Body of pancreas (tissue), 4 donors: ENCODE measurements at regions not wholly inside any gene's neighbourhood (a gene's known extent, or its start where the extent isn't known, plus 50 kb on each side); places are given as distances from the start of the nearest gene placed in this dataset.
A peak's percentile ranks its signal among the peaks of the same experiment; 100 is the strongest.
"Not testable (repeated sequence)": the region's sequence is repeated elsewhere in the genome, so short reads cannot be mapped to it uniquely, and the experiment has no call there.

ENCODE experiments used
- ATAC-seq: fragments of 150-250 bp; one replicate; pipeline ENCODE4 v1.9.1; 2016
- DNase-seq, 4 donors: peaks; one replicate each; pipeline ENCODE4 v3.0.0-alpha.2; 2019
- H3K27ac ChIP-seq, 4 donors: fragments of 200-600 bp; sonication (generic); 1 replicate in 3 of 4; 2 replicates in 1 of 4; pipeline versions ENCODE4 v1.5.1 to v1.6.1; 2016 to 2019; ENCODE audit warnings: mild to moderate bottlenecking in 1 of 4, mixed read lengths in 1 of 4, moderate library complexity in 1 of 4
- H3K27me3 ChIP-seq, 2 donors: fragments of 200-600 bp; sonication (generic); one replicate each; pipeline ENCODE4 v1.6.0; 2016; ENCODE audit warnings: mild to moderate bottlenecking in 1 of 2
- H3K36me3 ChIP-seq, 2 donors: fragments of 200-600 bp; sonication (generic); replicated peaks in 1 of 2; 2 replicates each; pipeline ENCODE4 v1.5.1; 2016; ENCODE audit warnings: low read depth in 2 of 2; ENCODE audit not compliant: insufficient read depth in 1 of 2
- H3K4me1 ChIP-seq: fragments of 200-600 bp; sonication (generic); one replicate; pipeline ENCODE4 v1.6.0; 2016
- H3K4me3 ChIP-seq, 2 donors: fragments of 200-600 bp; sonication (generic); 1 replicate in 1 of 2; 2 replicates in 1 of 2; pipeline ENCODE4 v1.5.1; 2016 to 2019
- H3K9me3 ChIP-seq, 3 donors: fragments of 200-600 bp; sonication (generic); 1 replicate in 2 of 3; 2 replicates in 1 of 3; pipeline ENCODE4 v1.5.1; 2016
- POLR2A ChIP-seq, 3 donors: fragments of 450-650 bp; IDR thresholded peaks; one replicate each; pipeline ENCODE4 v1.6.1; 2016; ENCODE audit warnings: antibody characterized with exemption in 3 of 3, mild to moderate bottlenecking in 2 of 3
- WGBS, 2 donors: methylation state at CpG; one replicate each; pipeline ENCODE4 v1.1.5; 2017; 5-methylcytosine and 5-hydroxymethylcytosine counted together
- intact Hi-C: fragments of 100-400 bp; cut with DNase I; formaldehyde crosslinking; loops from one replicate; pipeline ENCODE4 v1.15.1; 2023
- TF ChIP-seq, protein P1 (sequence below), 7 experiments: fragments of 450-650 bp in 4 of 7; fragments of 200-600 bp in 3 of 7; sonication (generic) in 3 of 7; IDR thresholded peaks; one replicate each; pipeline ENCODE4 v1.5.1; 2016 to 2019; ENCODE audit warnings: antibody characterized with exemption in 7 of 7

DNA sequence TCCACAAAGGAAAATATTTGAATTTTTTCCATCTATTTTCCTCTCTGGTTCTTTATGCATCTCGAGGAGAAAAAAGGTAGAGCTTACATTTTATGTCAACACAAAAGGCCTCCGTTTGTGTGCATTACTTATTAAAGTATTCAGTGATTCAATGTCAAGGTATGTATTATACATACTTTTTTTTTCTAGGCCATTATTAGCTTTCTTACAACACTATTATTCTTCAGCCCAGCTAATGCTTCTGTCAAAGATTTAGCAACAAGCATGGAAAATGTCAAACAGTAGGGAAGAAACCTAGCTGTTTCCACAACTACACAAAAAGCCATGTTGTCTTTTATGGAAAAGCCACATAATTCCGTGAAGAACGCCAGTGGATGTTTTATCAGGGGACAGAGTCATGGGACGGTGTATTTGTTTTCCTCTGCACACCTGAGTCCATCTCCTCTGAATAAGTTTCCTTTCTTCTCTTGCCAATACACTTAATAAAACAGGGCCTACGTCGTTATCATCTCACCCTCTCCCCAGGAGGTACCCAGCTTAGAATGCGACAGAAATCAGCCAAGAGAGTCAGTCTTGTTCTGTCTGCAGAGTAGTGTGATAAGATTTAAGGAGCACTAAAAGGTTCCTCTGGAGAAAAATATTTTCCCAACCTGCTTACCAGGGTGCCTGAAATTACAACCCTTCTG lies 209.7 kb upstream of the AUTS2 start:
- ATAC-seq (no peak), DNase-seq (no peak)
- TF ChIP-seq, protein P1, sequence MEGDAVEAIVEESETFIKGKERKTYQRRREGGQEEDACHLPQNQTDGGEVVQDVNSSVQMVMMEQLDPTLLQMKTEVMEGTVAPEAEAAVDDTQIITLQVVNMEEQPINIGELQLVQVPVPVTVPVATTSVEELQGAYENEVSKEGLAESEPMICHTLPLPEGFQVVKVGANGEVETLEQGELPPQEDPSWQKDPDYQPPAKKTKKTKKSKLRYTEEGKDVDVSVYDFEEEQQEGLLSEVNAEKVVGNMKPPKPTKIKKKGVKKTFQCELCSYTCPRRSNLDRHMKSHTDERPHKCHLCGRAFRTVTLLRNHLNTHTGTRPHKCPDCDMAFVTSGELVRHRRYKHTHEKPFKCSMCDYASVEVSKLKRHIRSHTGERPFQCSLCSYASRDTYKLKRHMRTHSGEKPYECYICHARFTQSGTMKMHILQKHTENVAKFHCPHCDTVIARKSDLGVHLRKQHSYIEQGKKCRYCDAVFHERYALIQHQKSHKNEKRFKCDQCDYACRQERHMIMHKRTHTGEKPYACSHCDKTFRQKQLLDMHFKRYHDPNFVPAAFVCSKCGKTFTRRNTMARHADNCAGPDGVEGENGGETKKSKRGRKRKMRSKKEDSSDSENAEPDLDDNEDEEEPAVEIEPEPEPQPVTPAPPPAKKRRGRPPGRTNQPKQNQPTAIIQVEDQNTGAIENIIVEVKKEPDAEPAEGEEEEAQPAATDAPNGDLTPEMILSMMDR (IDR thresholded peaks at IDR 0.05): no peak
- TF ChIP-seq POLR2A (IDR thresholded peaks at IDR 0.05): no peak
- 48 to 55% methylated on average over 8 of the region's 8 CpGs for WGBS, 2 donors
- Histone ChIP-seq H3K27me3 (no peaks in the 10 kb centered on the region), H3K36me3 (no peaks in the 10 kb centered on the region), H3K4me3 (no peak overlapping the region), H3K9me3 (no peaks in the 10 kb centered on the region), H3K27ac (no peak overlapping the region), H3K4me1 (no peaks in the 10 kb centered on the region)
- intact Hi-C loops: no loop called here

DNA sequence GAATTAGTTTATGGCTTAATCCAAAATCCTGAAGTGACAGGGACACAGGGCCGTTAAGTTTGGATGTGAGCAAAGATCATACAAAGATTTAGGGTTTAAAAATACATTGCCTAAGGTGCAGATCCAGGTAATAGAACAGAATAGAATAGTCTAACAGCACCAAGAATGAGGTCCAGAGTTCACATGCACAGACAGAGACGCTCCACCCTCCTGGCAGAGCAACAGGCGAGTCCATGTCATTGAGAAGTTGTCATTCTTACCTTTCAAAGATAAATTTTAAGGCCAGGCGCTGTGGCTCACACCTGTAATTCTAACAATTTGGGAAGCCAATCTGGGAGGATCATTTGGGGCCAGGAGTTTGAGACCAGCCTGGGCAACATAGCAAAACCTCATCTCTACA lies 209.1 kb upstream of the AUTS2 start:
- no peak overlapping the region for H3K4me3 ChIP-seq
- DNase-seq (no peak), ATAC-seq (no peak)
- no peak overlapping the region for H3K27ac ChIP-seq
- no peaks in the 10 kb centered on the region for H3K36me3 ChIP-seq
- no peaks in the 10 kb centered on the region for H3K9me3 ChIP-seq
- intact Hi-C loops: no loop called here
- 36 to 63% methylated on average over 2 to 4 of the region's 4 CpGs for WGBS, 2 donors
- no peak for TF ChIP-seq POLR2A (IDR thresholded peaks at IDR 0.05)
- TF ChIP-seq, protein P1 (IDR thresholded peaks at IDR 0.05): no peak
- H3K4me1 ChIP-seq: no peaks in the 10 kb centered on the region
- no peaks in the 10 kb centered on the region for H3K27me3 ChIP-seq

DNA sequence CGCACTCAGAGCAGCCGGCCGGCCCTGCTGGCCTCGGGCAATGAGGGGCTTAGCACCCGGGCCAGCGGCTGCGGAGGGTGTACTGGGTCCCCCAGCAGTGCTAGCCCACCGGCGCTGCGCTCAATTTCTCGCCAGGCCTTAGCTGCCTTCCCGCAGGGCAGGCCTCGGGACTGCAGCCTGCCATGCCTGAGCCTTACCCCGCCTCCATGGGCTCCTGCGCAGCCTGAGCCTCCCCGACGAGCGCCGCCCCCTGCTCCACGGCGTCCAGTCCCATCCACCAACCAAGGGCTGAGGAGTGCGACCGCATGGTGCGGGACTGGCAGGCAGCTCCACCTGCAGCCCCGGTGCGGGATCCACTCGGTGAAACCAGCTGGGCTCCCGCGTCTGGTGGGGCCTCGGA lies 204.4 kb upstream of the AUTS2 start:
- 87 to 88% methylated on average over 23 to 30 of the region's 30 CpGs for WGBS, 2 donors

DNA sequence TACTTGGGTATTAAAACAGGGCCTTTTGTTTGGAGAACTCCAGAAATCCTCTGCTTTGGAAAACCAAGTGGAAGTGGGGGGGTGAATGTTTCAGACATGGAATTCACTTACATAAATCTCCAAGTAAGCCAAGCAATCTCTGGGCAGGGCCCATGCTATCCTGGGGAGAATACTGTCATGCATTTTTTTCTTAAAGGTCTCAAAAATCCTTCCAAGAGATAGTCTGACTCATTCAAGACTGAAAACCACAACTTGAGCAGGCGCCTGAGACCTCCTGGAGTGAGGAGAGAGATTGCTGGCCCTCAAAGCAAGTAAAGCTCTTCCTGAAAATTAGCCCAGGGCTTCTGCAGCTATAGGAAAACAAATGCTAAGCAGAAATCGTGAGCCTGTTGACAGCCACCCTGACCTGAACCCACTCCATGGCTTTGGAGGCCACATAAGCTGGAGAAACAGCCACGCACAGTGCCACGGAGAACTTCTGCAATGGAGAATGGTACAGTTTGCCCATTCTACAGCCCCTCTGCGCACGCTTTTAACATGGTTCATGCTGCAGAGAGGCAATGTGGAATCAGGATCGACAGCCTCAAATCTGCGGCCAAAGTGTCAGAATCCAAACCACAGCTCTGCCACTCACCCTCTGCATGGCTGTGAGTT lies 203.1 kb upstream of the AUTS2 start:
- peak in 2 of 4 donors; percentile 10 to 20 for DNase-seq
- H3K27me3 ChIP-seq: no peaks in the 10 kb centered on the region
- 79 to 84% methylated on average over 8 of the region's 8 CpGs for WGBS, 2 donors

More for the DNA sequence above, 204.4 kb upstream of the AUTS2 start:
- intact Hi-C loops, H3K36me3 ChIP-seq, H3K9me3 ChIP-seq, H3K27me3 ChIP-seq, H3K4me3 ChIP-seq, ATAC-seq, H3K4me1 ChIP-seq, DNase-seq, H3K27ac ChIP-seq: not testable (repeated sequence)

DNA sequence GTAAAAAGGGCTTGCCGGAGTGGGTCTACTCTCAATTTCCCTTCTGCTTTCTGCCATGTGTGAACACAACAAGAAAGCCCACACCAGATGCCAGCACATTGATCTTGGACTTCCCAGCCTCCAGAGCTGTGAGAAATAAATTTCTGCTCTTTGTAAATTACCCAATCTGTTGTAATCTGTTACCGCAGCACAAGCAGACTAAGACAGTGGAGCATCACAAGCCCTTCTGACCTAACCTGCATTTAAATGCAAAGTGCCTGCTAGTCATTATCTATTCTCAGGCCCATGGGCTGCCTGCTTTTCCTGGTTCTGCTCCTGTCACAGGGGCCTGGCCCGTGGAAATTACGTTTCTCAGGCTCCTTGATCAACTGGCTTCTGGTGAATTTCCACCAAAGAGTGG lies 199.3 kb upstream of the AUTS2 start:
- DNase-seq: no peak
- Histone ChIP-seq H3K36me3 (no peaks in the 10 kb centered on the region), H3K4me3 (no peak overlapping the region), H3K4me1 (no peaks in the 10 kb centered on the region), H3K27me3 (no peaks in the 10 kb centered on the region), H3K9me3 (no peaks in the 10 kb centered on the region), H3K27ac (no peak overlapping the region)
- intact Hi-C loops: no loop called here
- no peak for ATAC-seq
- TF ChIP-seq, protein P1 (IDR thresholded peaks at IDR 0.05): no peak
- TF ChIP-seq POLR2A (IDR thresholded peaks at IDR 0.05): no peak
- WGBS, 2 donors: 79 to 85% methylated on average over 4 of the region's 4 CpGs

More for the DNA sequence above, 203.1 kb upstream of the AUTS2 start:
- intact Hi-C loops: no loop called here
- Histone ChIP-seq H3K27ac (no peak overlapping the region), H3K4me3 (no peak overlapping the region), H3K4me1 (no peaks in the 10 kb centered on the region), H3K36me3 (no peaks in the 10 kb centered on the region), H3K9me3 (no peaks in the 10 kb centered on the region)
- ATAC-seq: peak; percentile 6
- TF ChIP-seq, protein P1 (IDR thresholded peaks at IDR 0.05): no peak
- TF ChIP-seq POLR2A (IDR thresholded peaks at IDR 0.05): no peak
